NCI-H1048 (cell line): ENCODE measurements at regions not wholly inside any gene's neighbourhood (a gene's known extent, or its start where the extent isn't known, plus 50 kb on each side); places are given as distances from the start of the nearest gene placed in this dataset.
"Not testable (repeated sequence)": the region's sequence is repeated elsewhere in the genome, so short reads cannot be mapped to it uniquely, and the experiment has no call there.

Source experiments
- DNase-seq: peaks from one replicate; lab custom pipeline; 2025; lab: John Stamatoyannopoulos, UW

DNA sequence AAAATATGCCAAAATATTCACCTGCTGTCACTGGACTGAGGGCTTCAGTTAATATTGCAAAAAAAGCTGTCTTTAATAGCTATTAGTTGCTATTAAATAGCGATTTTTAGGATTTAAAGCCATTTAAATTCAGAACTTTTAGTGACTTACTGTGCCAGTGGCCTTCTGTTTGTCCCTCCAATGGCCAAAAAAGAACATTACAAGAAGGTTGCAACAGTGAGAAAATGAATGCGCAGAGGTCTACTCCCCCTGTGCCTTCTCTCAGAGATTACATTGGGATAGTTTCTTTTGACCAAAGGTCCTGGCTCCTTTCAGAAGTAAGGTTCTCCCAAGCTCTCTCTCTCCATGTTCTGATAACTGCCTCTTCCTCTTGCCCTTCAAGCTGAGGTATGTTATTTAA, 930.3 kb upstream of the ARRDC3 start:
- DNase-seq = no peak

GRCh38 chr5:92309336-92309991, 926.3 kb upstream of the ARRDC3 start:
- DNase-seq = no peak

DNA sequence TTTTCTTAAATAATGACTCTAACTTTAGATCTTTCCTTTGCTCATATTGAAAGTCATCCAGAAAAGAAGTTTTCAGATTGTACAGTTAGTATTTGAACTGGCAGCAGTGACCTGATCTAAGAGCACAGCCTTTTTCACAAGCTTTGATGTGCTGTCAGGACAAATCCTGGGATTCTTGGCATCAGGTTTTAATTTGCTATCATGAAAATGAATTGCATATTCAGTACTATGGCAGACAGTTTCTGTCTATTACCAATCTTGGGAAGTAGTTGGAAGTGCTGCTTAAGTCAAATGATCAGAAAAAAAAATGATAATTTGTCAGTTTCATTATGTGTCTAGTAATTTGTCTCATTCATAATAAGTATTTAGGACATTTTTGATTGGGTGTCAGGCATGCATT, 925.6 kb upstream of the ARRDC3 start:
- no peak for DNase-seq

DNA sequence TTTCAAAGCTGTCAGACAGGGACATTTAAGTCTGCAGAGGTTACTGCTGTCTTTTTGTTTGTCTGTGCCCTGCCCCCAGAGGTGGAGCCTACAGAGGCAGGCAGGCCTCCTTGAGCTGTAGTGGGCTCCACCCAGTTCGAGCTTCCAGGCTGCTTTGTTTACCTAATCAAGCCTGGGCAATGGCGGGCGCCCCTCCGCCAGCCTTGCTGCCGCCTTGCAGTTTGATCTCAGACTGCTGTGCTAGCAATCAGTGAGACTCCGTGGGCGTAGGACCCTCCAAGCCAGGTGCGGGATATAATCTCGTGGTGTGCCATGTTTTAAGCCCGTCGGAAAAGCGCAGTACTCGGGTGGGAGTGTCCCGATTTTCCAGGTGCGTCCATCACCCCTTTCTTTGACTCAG, 919.2 kb upstream of the ARRDC3 start:
- not testable (repeated sequence) for DNase-seq

GRCh38 chr5:92283521-92283920, 900.4 kb upstream of the ARRDC3 start:
- no peak for DNase-seq

DNA sequence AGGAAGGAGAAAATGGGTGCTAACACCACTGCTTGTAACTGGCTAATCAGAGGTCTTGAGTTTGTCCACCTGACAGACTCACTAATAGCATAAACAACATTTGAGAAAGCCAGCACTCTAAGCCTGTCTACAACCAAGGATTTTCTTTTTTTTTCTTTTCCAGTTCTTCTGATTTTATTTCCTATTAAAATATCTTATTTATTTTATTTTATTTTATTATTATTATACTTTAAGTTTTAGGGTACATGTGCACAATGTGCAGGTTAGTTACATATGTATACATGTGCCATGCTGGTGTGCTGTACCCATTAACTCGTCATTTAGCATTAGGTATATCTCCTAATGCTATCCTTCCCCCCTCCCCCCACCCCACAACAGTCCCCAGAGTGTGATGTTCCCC, 888.6 kb upstream of the ARRDC3 start:
- not testable (repeated sequence) for DNase-seq

- no peak for DNase-seq
Measured at GRCh38 chr5:92268343-92268742, 885.2 kb upstream of the ARRDC3 start.

DNA sequence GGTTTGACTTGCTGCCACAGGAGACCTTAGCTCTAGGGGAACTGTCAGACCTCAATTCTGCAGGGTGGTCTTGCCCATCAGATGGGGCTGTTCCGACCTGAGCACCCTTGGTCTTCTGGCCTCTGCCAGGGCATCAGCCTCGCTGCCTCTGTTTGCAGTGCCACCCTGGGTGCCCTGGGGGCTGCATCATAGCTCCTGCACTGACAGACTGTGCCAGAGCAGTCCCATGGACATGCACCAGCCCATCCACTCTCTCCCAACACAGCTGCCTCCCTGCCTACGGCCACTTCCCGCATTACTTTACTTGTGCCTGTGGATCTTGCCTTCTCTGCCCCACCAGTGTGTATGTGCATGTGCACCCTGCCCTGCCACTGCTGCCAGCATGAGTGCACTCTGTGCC, 884.7 kb upstream of the ARRDC3 start:
- DNase-seq = no peak

DNA sequence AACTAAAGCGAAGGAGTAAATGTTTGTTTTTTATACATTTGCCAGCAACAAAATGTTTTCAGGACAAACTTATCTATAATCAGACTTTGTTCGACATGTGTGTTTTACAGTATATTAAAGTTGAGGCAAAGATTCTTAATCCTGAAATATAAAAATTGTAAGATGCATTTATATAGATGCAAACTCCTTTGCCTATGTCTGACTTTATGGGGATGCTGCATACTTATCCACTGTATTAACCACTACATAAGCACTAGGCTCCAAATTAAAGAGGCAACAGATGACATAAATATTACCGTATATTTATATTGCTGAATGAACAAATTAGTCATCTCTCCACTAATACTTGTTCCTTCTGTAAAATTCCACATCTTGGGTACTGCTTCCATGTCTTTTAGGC, 882.7 kb upstream of the ARRDC3 start:
- DNase-seq = no peak

DNA sequence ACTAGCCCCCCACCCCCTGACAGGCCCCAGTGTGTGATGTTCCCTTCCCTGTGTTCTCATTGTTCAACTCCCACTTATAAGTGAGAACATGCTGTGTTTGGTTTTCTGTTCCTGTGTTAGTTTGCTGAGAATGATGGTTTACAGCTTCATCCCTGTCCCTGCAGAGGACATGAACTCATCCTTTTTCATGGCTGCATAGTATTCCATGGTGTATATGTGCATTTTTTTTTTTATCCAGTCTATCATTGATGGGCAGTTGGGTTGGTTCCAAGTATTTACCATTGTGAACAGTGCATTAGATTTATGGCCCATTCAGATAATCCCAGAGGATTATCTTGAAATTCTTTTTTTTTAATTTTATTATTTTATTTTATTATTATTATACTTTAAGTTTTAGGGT, 872.5 kb upstream of the ARRDC3 start:
- DNase-seq = not testable (repeated sequence)

GRCh38 chr5:92248518-92248917, 865.4 kb upstream of the ARRDC3 start:
- no peak for DNase-seq

GRCh38 chr5:92242170-92242569, 859.1 kb upstream of the ARRDC3 start:
- no peak for DNase-seq

DNA sequence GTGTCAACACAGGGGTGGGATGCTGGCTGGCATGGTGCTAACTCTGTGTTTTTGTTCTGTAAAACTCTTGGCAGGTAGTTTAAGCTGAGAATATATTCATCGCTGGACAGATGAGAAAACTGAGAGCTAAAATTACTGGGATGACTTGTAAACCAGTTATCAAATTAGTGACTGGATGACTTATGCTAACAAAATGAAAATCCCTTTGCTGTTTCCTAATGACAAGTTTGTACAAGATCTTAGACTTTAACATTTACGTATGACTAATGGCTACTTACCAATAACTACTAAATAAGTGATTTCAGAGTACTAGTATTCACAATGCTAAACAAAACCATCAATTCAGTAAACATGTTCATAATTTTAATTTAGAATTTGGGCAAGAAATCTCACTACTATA, 854.8 kb upstream of the ARRDC3 start:
- no peak for DNase-seq

GRCh38 chr5:92222449-92222848, 839.3 kb upstream of the ARRDC3 start:
- no peak for DNase-seq

GRCh38 chr5:92216852-92217251, 833.7 kb upstream of the ARRDC3 start:
- not testable (repeated sequence) for DNase-seq

- no peak for DNase-seq
Measured at GRCh38 chr5:92215116-92215515, 832.0 kb upstream of the ARRDC3 start.

GRCh38 chr5:92208265-92208664, 825.1 kb upstream of the ARRDC3 start:
- no peak for DNase-seq

GRCh38 chr5:92207151-92207550, 824.0 kb upstream of the ARRDC3 start:
- DNase-seq = no peak

DNA sequence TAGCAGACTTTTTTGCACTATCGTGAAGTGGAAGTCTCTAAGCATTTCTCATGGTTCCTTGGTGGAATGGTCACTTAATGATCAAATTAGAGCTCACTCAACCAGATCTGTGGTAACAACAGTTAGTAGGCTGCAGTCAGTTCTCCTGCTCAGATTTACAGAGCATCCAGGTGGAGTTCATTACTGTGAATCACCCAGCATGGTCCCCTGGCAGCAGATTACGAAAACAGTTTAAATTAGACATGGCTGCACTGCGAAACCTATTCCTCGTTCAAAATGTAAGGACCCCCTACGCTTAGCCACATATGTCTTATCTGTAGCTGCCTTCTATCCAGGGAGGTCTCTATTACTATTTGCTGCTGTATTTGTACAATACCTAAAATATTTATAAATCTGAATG, 823.6 kb upstream of the ARRDC3 start:
- DNase-seq = no peak

- not testable (repeated sequence) for DNase-seq
Measured at GRCh38 chr5:92199035-92199434, 815.9 kb upstream of the ARRDC3 start.

GRCh38 chr5:92181656-92182055, 798.5 kb upstream of the ARRDC3 start:
- DNase-seq = no peak

- DNase-seq = no peak
Measured at GRCh38 chr5:92180391-92180790, 797.3 kb upstream of the ARRDC3 start.

DNA sequence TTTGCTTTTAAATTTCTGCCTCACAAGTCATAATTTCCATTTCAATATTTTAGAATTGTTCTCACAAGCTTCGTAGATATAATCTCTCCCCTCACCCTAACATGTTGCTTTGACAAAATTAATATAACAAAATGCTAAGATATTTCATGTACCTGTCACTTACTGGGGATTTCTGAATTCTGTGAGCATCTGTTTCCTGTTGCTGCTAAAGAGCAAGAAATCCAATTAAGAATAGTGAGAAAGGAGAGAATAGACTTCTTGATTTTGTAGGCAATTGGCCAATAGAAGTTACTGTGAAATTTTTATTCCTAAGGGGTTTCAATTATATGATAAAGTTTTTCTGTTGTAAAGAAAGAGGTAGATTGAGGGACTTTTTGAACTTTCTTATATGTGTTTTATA, 796.5 kb upstream of the ARRDC3 start:
- no peak for DNase-seq

DNA sequence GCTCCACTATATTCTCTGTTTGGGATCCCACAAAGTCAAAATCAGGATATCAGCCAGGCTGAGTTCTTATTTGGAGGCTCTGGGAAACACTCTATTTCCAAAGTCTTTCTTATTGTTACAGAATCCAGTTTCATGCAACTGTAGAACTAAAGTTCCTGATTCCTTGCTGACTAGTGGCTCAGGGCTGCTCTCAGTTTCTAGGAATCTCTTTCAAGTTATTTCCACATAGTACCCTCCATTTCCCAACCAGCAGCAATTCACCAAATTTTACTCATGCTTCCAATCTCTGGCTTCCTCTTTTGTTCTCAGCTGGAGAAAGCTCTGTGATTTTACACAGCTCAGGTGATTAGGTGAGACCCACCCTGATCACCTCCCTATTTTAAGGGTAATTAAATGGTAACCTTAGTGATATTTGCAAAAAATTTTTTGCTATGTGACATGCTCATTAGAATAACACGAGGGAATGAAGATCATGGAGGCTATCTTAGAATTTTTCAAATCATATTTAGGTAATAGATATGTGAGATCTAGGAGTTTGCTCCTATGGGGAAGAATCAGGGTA, 794.9 kb upstream of the ARRDC3 start:
- no peak for DNase-seq
